Neural crest cell (in vitro differentiated cells): ENCODE measurements at regions not wholly inside any gene's neighbourhood (a gene's known extent, or its start where the extent isn't known, plus 50 kb on each side); places are given as distances from the start of the nearest gene placed in this dataset.

ENCODE experiments used
- DNase-seq: peaks from one replicate; pipeline ENCODE4 v3.0.0; 2021; ENCODE audit warnings: low read depth, mixed read lengths, low spot score
- H3K27ac Mint-ChIP-seq: one replicate; pipeline ENCODE4 v1.8.0; 2021; ENCODE audit warnings: mild to moderate bottlenecking, mixed read lengths; ENCODE audit not compliant: unreplicated experiment
- H3K27me3 Mint-ChIP-seq: 2 replicates; pipeline ENCODE4 v1.8.0; 2021; ENCODE audit warnings: low read depth, mild to moderate bottlenecking, mixed read lengths
- H3K36me3 Mint-ChIP-seq: 2 replicates; pipeline ENCODE4 v1.8.0; 2021; ENCODE audit warnings: low read depth, mild to moderate bottlenecking, mixed read lengths
- H3K4me1 Mint-ChIP-seq: 2 replicates; pipeline ENCODE4 v1.8.0; 2021; ENCODE audit warnings: mixed read lengths
- H3K4me3 Mint-ChIP-seq: one replicate; pipeline ENCODE4 v1.8.0; 2021; ENCODE audit warnings: mild to moderate bottlenecking, mixed read lengths
- H3K9me3 Mint-ChIP-seq: 2 replicates; pipeline ENCODE4 v1.8.0; 2021; ENCODE audit warnings: mixed read lengths
- CTCF ChIP-seq: fragments of 200-600 bp; sonication (generic); conservative IDR thresholded peaks from 2 replicates; pipeline ENCODE4 v1.5.0; 2021; ENCODE audit warnings: antibody characterized with exemption, mild to moderate bottlenecking

- Mint-ChIP-seq H3K4me1 (no peaks in the 10 kb centered on the region), H3K27ac (no peak overlapping the region), H3K36me3 (peaks cover 10% of the 10 kb centered on the region), H3K9me3 (peaks cover 6% of the 10 kb centered on the region), H3K27me3 (no peaks in the 10 kb centered on the region), H3K4me3 (no peak overlapping the region)
- DNase-seq: no peak
- no peak for TF ChIP-seq CTCF
These were observed 245.9 kb upstream of the SPOPL start for GRCh38 chr2:138255670-138256069.

- Mint-ChIP-seq H3K9me3 (peaks cover 7% of the 10 kb centered on the region), H3K27ac (no peak overlapping the region), H3K27me3 (no peaks in the 10 kb centered on the region), H3K4me1 (peaks cover 7% of the 10 kb centered on the region), H3K36me3 (peaks cover 7% of the 10 kb centered on the region), H3K4me3 (no peak overlapping the region)
- DNase-seq: no peak
- no peak for TF ChIP-seq CTCF
These were observed 234.2 kb upstream of the SPOPL start for GRCh38 chr2:138267161-138267901.

- no peak for TF ChIP-seq CTCF
- Mint-ChIP-seq H3K9me3 (peaks cover 1% of the 10 kb centered on the region), H3K4me3 (no peak overlapping the region), H3K27me3 (no peaks in the 10 kb centered on the region), H3K36me3 (peaks cover 2% of the 10 kb centered on the region), H3K4me1 (peaks cover 10% of the 10 kb centered on the region), H3K27ac (no peak overlapping the region)
- no peak for DNase-seq
These were observed 233.7 kb upstream of the SPOPL start for GRCh38 chr2:138267902-138268254.

GRCh38 chr2:138269765-138270164 lies 231.8 kb upstream of the SPOPL start:
- no peak overlapping the region for H3K4me3 Mint-ChIP-seq
- H3K27ac Mint-ChIP-seq: no peak overlapping the region
- no peak for TF ChIP-seq CTCF
- H3K9me3 Mint-ChIP-seq: no peaks in the 10 kb centered on the region
- no peaks in the 10 kb centered on the region for H3K27me3 Mint-ChIP-seq
- no peak for DNase-seq
- no peaks in the 10 kb centered on the region for H3K36me3 Mint-ChIP-seq
- H3K4me1 Mint-ChIP-seq: peaks cover 10% of the 10 kb centered on the region

- Mint-ChIP-seq H3K9me3 (no peaks in the 10 kb centered on the region), H3K27me3 (no peaks in the 10 kb centered on the region)
- DNase-seq: no peak
These were observed 230.1 kb upstream of the SPOPL start for GRCh38 chr2:138271467-138271866.

More at GRCh38 chr2:138271467-138271866, 230.1 kb upstream of the SPOPL start:
- Mint-ChIP-seq H3K36me3 (no peaks in the 10 kb centered on the region), H3K4me1 (peaks cover 13% of the 10 kb centered on the region), H3K4me3 (no peak overlapping the region), H3K27ac (no peak overlapping the region)
- TF ChIP-seq CTCF: no peak
